NB4 (cell line): ENCODE measurements at regions not wholly inside any gene's neighbourhood (a gene's known extent, or its start where the extent isn't known, plus 50 kb on each side); places are given as distances from the start of the nearest gene placed in this dataset.
A peak's percentile ranks its signal among the peaks of the same experiment; 100 is the strongest.

Experiments
- DNase-seq: peaks from one replicate; pipeline ENCODE4 v3.0.0; 2010; ENCODE audit warnings: low read depth
- H3K4me3 ChIP-seq: one replicate; pipeline ENCODE4 v1.5.1; 2011; ENCODE audit warnings: mild to moderate bottlenecking, low read depth, low read length, moderate library complexity
- CTCF ChIP-seq: IDR thresholded peaks from one replicate; pipeline ENCODE4 v1.5.1; 2012; ENCODE audit warnings: low read depth, low read length
- MYC ChIP-seq: IDR thresholded peaks from 2 replicates; pipeline ENCODE4 v1.6.1; 2011; ENCODE audit warnings: low read depth, low read length
- POLR2A ChIP-seq: IDR thresholded peaks from 2 replicates; pipeline ENCODE4 v1.6.1; 2011; ENCODE audit warnings: mild to moderate bottlenecking; ENCODE audit not compliant: insufficient read length; ENCODE audit errors: extremely low read depth
- TF ChIP-seq, protein P1 (sequence below): IDR thresholded peaks from 2 replicates; pipeline ENCODE4 v1.6.1; 2011; ENCODE audit warnings: low read depth, low read length

GRCh38 chr1:68307378-68307787, 75.1 kb upstream of the WLS start:
- no peak overlapping the region for H3K4me3 ChIP-seq
- no peak for TF ChIP-seq POLR2A
- no peak for DNase-seq

DNA sequence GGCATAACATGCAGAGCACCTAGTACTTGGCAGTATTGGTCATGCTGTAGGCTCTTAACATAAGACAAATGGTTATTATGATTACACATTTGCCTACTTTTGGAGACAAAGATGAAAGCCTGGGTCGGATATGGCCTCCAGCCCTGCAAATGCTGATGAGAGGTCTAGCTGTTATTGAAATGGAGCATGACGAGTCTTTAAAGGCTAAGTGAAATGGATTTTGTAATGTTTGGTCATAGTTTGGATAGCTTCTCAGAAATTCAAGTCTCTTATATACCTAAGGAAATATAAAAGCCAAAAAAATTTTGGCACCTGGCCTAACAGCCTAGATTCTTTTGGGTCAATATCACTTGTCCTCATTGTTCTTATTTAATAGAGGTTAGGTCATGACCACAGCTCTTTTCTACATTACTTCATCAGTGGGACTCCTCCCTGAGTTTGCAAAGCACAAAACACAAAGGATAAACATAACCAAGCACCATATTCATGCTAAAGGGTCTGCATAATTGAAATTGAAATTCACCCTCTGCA, 69.2 kb upstream of the WLS start:
- H3K4me3 ChIP-seq, result no peak overlapping the region
- no peak for DNase-seq
- TF ChIP-seq CTCF (no peak), MYC (no peak), POLR2A (no peak)
- TF ChIP-seq, protein P1, sequence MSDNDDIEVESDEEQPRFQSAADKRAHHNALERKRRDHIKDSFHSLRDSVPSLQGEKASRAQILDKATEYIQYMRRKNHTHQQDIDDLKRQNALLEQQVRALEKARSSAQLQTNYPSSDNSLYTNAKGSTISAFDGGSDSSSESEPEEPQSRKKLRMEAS, result no peak

GRCh38 chr1:68294367-68295066, 62.2 kb upstream of the WLS start:
- TF ChIP-seq POLR2A, result no peak
- TF ChIP-seq, protein P1, result no peak
- TF ChIP-seq CTCF, result no peak
- TF ChIP-seq MYC, result no peak
- DNase-seq, result no peak
- no peak overlapping the region for H3K4me3 ChIP-seq

- DNase-seq, result no peak
- TF ChIP-seq, protein P1, result no peak
- TF ChIP-seq CTCF (no peak), POLR2A (no peak), MYC (no peak)
- H3K4me3 ChIP-seq, result no peak overlapping the region
Observed at GRCh38 chr1:68293609-68294366, 61.5 kb upstream of the WLS start.

- no peak for DNase-seq
- H3K4me3 ChIP-seq, result no peak overlapping the region
- TF ChIP-seq POLR2A (no peak), CTCF (no peak), MYC (no peak)
- TF ChIP-seq, protein P1, result no peak
Observed at GRCh38 chr1:68293122-68293521, 60.8 kb upstream of the WLS start.

- no peak for TF ChIP-seq POLR2A
- TF ChIP-seq, protein P1, result no peak
- TF ChIP-seq MYC, result no peak
- TF ChIP-seq CTCF, result no peak
- peak; percentile 23 for DNase-seq
Observed at GRCh38 chr1:68291688-68292384, 59.5 kb upstream of the WLS start.

More at GRCh38 chr1:68291688-68292384, 59.5 kb upstream of the WLS start:
- H3K4me3 ChIP-seq, result no peak overlapping the region
